SK-N-SH treated with all-trans-retinoic acid at 6 μM for 48 hours (cell line): ENCODE measurements at regions not wholly inside any gene's neighbourhood (a gene's known extent, or its start where the extent isn't known, plus 50 kb on each side); places are given as distances from the start of the nearest gene placed in this dataset.

Source experiments
- ATAC-seq: fragments of 200-7000 bp; cut with Tn5 transposase; 3 replicates; pipeline ENCODE4 v1.9.1; 2020; ENCODE audit warnings: mild to moderate bottlenecking, moderate library complexity
- ARNTL ChIP-seq: fragments of 450-650 bp; formaldehyde crosslinking; IDR thresholded peaks from 2 replicates; pipeline ENCODE4 v1.5.0; 2020; ENCODE audit warnings: low read depth, mild to moderate bottlenecking, moderate library complexity, borderline replicate concordance
- BACH2 ChIP-seq: fragments of 250-450 bp; sonication (Bioruptor Pico); IDR thresholded peaks from 2 replicates; pipeline ENCODE4 v1.9.0; 2021; ENCODE audit warnings: mild to moderate bottlenecking, borderline replicate concordance
- CREB5 ChIP-seq: fragments of 250-450 bp; sonication (Bioruptor Pico); IDR thresholded peaks from 2 replicates; pipeline ENCODE4 v1.5.1; 2020; ENCODE audit warnings: low read depth, mild to moderate bottlenecking, moderate library complexity
- CSDC2 ChIP-seq: fragments of 250-450 bp; sonication (Bioruptor Pico); IDR thresholded peaks from 2 replicates; pipeline ENCODE4 v1.5.0; 2020; ENCODE audit warnings: mild to moderate bottlenecking, moderate library complexity
- CSRNP3 ChIP-seq: fragments of 250-450 bp; sonication (Bioruptor Pico); IDR thresholded peaks from 2 replicates; pipeline ENCODE4 v1.5.1; 2021; ENCODE audit warnings: mild to moderate bottlenecking, moderate library complexity
- ESRRG ChIP-seq: fragments of 250-450 bp; sonication (Bioruptor Pico); IDR thresholded peaks from 2 replicates; pipeline ENCODE4 v1.6.1; 2021; ENCODE audit warnings: mild to moderate bottlenecking
- GLIS3 ChIP-seq: fragments of 250-450 bp; sonication (Bioruptor Pico); IDR thresholded peaks from 2 replicates; pipeline ENCODE4 v1.5.0; 2020; ENCODE audit warnings: mild to moderate bottlenecking, moderate library complexity
- ISL1 ChIP-seq: fragments of 250-450 bp; sonication (Bioruptor Pico); IDR thresholded peaks from 2 replicates; pipeline ENCODE4 v2.1.2; 2022; ENCODE audit warnings: mild to moderate bottlenecking, moderate library complexity
- OSR1 ChIP-seq: fragments of 250-450 bp; sonication (Bioruptor Pico); IDR thresholded peaks from 2 replicates; pipeline ENCODE4 v1.8.0; 2022; ENCODE audit warnings: moderate library complexity, mild to moderate bottlenecking, inconsistent platforms
- PATZ1 ChIP-seq: fragments of 250-450 bp; sonication (Bioruptor Pico); IDR thresholded peaks from 2 replicates; pipeline ENCODE4 v1.8.0; 2020; ENCODE audit warnings: mild to moderate bottlenecking, moderate library complexity, borderline replicate concordance
- POU6F1 ChIP-seq: fragments of 250-450 bp; sonication (Bioruptor Pico); IDR thresholded peaks from 2 replicates; pipeline ENCODE4 v1.8.0; 2021; ENCODE audit warnings: low read depth, mild to moderate bottlenecking, moderate library complexity, borderline replicate concordance
- PPARA ChIP-seq: fragments of 250-450 bp; sonication (Bioruptor Pico); IDR thresholded peaks from 2 replicates; pipeline ENCODE4 v1.5.0; 2020; ENCODE audit warnings: mild to moderate bottlenecking, borderline replicate concordance
- RARB ChIP-seq: fragments of 250-450 bp; sonication (Bioruptor Pico); IDR thresholded peaks from 2 replicates; pipeline ENCODE4 v1.8.0; 2021; ENCODE audit warnings: mild to moderate bottlenecking, moderate library complexity
- SNAI2 ChIP-seq: fragments of 250-450 bp; sonication (Bioruptor Pico); IDR thresholded peaks from 2 replicates; pipeline ENCODE4 v1.5.0; 2020; ENCODE audit warnings: mild to moderate bottlenecking, moderate library complexity
- TCF4 ChIP-seq: fragments of 250-450 bp; sonication (Bioruptor Pico); IDR thresholded peaks from 2 replicates; pipeline ENCODE4 v1.8.0; 2021; ENCODE audit warnings: mild to moderate bottlenecking, moderate library complexity, borderline replicate concordance
- TOX ChIP-seq: fragments of 250-450 bp; sonication (Bioruptor Pico); IDR thresholded peaks from 2 replicates; pipeline ENCODE4 v1.8.0; 2021; ENCODE audit warnings: mild to moderate bottlenecking, moderate library complexity, borderline replicate concordance
- TSHZ2 ChIP-seq: fragments of 250-450 bp; sonication (Bioruptor Pico); IDR thresholded peaks from 2 replicates; pipeline ENCODE4 v1.5.0; 2020; ENCODE audit warnings: mild to moderate bottlenecking, moderate library complexity
- ZC3H10 ChIP-seq: fragments of 250-450 bp; sonication (Bioruptor Pico); IDR thresholded peaks from 2 replicates; pipeline ENCODE4 v1.5.1; 2021; ENCODE audit warnings: mild to moderate bottlenecking, moderate library complexity
- ZFP3 ChIP-seq: fragments of 250-450 bp; sonication (Bioruptor Pico); IDR thresholded peaks from 2 replicates; pipeline ENCODE4 v1.5.0; 2020; ENCODE audit warnings: mild to moderate bottlenecking, moderate library complexity
- ZFP30 ChIP-seq: fragments of 450-650 bp; formaldehyde crosslinking; IDR thresholded peaks from 2 replicates; pipeline ENCODE4 v1.5.0; 2022; ENCODE audit warnings: mild to moderate bottlenecking, moderate library complexity
- ZNF565 ChIP-seq: fragments of 450-650 bp; formaldehyde crosslinking; conservative IDR thresholded peaks from 2 replicates; pipeline ENCODE4 v1.5.0; 2020; ENCODE audit warnings: low read depth, mild to moderate bottlenecking, moderate library complexity
- ZNF70 ChIP-seq: fragments of 450-650 bp; formaldehyde crosslinking; IDR thresholded peaks from 2 replicates; pipeline ENCODE4 v1.5.0; 2020; ENCODE audit warnings: mild to moderate bottlenecking, moderate library complexity
- ZNF8 ChIP-seq: fragments of 450-650 bp; formaldehyde crosslinking; IDR thresholded peaks from 2 replicates; pipeline ENCODE4 v1.5.0; 2020; ENCODE audit warnings: mild to moderate bottlenecking, moderate library complexity

GRCh38 chr10:85147346-85148250 lies 819.2 kb downstream of the CCSER2 start:
- no peak for ATAC-seq
- TF ChIP-seq ZNF70 (CRISPR knock-in tag) (no peak), ESRRG (CRISPR knock-in tag) (no peak), ZNF8 (no peak)

- TF ChIP-seq BACH2 (CRISPR knock-in tag), result no peak
- no peak for TF ChIP-seq POU6F1 (CRISPR knock-in tag)
- no peak for TF ChIP-seq CSRNP3 (CRISPR knock-in tag)
- no peak for TF ChIP-seq ZFP30 (CRISPR knock-in tag)
- TF ChIP-seq TCF4 (CRISPR knock-in tag), result no peak
- TF ChIP-seq ZNF565 (CRISPR knock-in tag), result no peak
- no peak for TF ChIP-seq RARB
- no peak for TF ChIP-seq TOX (CRISPR knock-in tag)
- ATAC-seq, result no peak
Observed at GRCh38 chr10:85148693-85149640, 820.6 kb downstream of the CCSER2 start.

GRCh38 chr10:85149766-85150165 lies 821.4 kb downstream of the CCSER2 start:
- TF ChIP-seq TSHZ2 (CRISPR knock-in tag) (no peak), SNAI2 (CRISPR knock-in tag) (no peak), TOX (CRISPR knock-in tag) (no peak), ZNF8 (no peak), ARNTL (CRISPR knock-in tag) (no peak), PPARA (CRISPR knock-in tag) (no peak), TCF4 (CRISPR knock-in tag) (no peak), CSDC2 (no peak), ESRRG (CRISPR knock-in tag) (no peak), CREB5 (CRISPR knock-in tag) (no peak), ISL1 (CRISPR knock-in tag) (no peak), OSR1 (CRISPR knock-in tag) (no peak), ZNF565 (CRISPR knock-in tag) (no peak), BACH2 (CRISPR knock-in tag) (no peak), PATZ1 (no peak), ZFP3 (CRISPR knock-in tag) (no peak), ZC3H10 (CRISPR knock-in tag) (no peak), ZFP30 (CRISPR knock-in tag) (no peak), GLIS3 (CRISPR knock-in tag) (no peak), POU6F1 (CRISPR knock-in tag) (no peak)
- TF ChIP-seq, all 23 proteins: peak for 0
- no peak for ATAC-seq
